GM12878 (cell line): ENCODE measurements at regions not wholly inside any gene's neighbourhood (a gene's known extent, or its start where the extent isn't known, plus 50 kb on each side); places are given as distances from the start of the nearest gene placed in this dataset.

Experiments used
- ATAC-seq: fragments of 200-7000 bp; cut with Tn5 transposase; 3 replicates; pipeline ENCODE4 v1.9.1; 2020; ENCODE audit warnings: mild to moderate bottlenecking, moderate library complexity
- BruUV-seq: library from RNA; stranded (reverse); fragments of 400-500 nt; replicated peaks from 2 replicates; lab custom pipeline; 2021; lab: Mats Ljungman, UMichigan
- CTCF ChIA-PET: fragments of 300-600 bp; sonication (Branson Sonifier 250); formaldehyde crosslinking; extraction: SDS; loops from one replicate; lab custom pipeline; 2021; ENCODE audit warnings: inconsistent platforms; lab: Yijun Ruan, JAX
- POLR2A ChIA-PET: fragments of 350-600 bp; formaldehyde crosslinking; extraction: SDS; loops from one replicate; lab custom pipeline; 2021; ENCODE audit warnings: inconsistent platforms; lab: Charles Lee
- RAD21 ChIA-PET: fragments of 300-600 bp; sonication (Branson Sonifier 250); formaldehyde crosslinking; loops from one replicate; lab custom pipeline; 2023; ENCODE audit warnings: antibody characterized with exemption; ENCODE audit not compliant: unreplicated experiment; lab: Charles Lee
- SMC1A ChIA-PET: fragments of 300-600 bp; sonication (Branson Sonifier 250); formaldehyde crosslinking; loops from one replicate; lab custom pipeline; 2023; ENCODE audit not compliant: unreplicated experiment, uncharacterized antibody; lab: Charles Lee
- DNase-seq: peaks from one replicate; pipeline ENCODE4 v3.0.0-alpha.2; 2011; ENCODE audit warnings: low read depth, low spot score
- FAIRE-seq: peaks from 3 replicates; lab custom pipeline; 2011; peaks lifted over from hg19 to GRCh38; lab: Jason Lieb, UNC
- H2AFZ ChIP-seq: 2 replicates; pipeline ENCODE4 v1.6.0; 2011; ENCODE audit warnings: low read depth, low read length, control low read depth; ENCODE audit not compliant: control insufficient read depth
- H3K27ac ChIP-seq: 2 replicates; pipeline ENCODE4 v1.5.1; 2011; ENCODE audit warnings: control low read depth; ENCODE audit not compliant: control insufficient read depth, insufficient read depth
- H3K27me3 ChIP-seq, 2 experiments: replicated peaks in 1 of 2; 2 replicates each; pipeline versions ENCODE4 v1.6.0 to v1.6.1; 2011; ENCODE audit warnings: low read length in 1 of 2; ENCODE audit not compliant: control insufficient read depth in 2 of 2, insufficient read depth in 2 of 2
- H3K36me3 ChIP-seq, 2 experiments: 2 replicates each; pipeline ENCODE4 v1.5.1; 2011; ENCODE audit warnings: low read length in 1 of 2; ENCODE audit not compliant: control insufficient read depth in 2 of 2, insufficient read depth in 2 of 2
- H3K4me1 ChIP-seq: 2 replicates; pipeline ENCODE4 v1.6.1; 2011; ENCODE audit warnings: mild to moderate bottlenecking, low read length, moderate library complexity, mixed read lengths; ENCODE audit not compliant: control insufficient read depth, insufficient read depth
- H3K4me2 ChIP-seq: 2 replicates; pipeline ENCODE4 v1.6.0; 2011; ENCODE audit warnings: control low read depth; ENCODE audit not compliant: control insufficient read depth, insufficient read depth
- H3K4me3 ChIP-seq: fragments of 200-600 bp; sonication (generic); 2 replicates; pipeline ENCODE4 v1.5.1; 2016
- H3K79me2 ChIP-seq: 2 replicates; pipeline ENCODE4 v1.6.0; 2011; ENCODE audit warnings: low read length; ENCODE audit not compliant: control insufficient read depth, insufficient read depth
- H3K9ac ChIP-seq: 2 replicates; pipeline ENCODE4 v1.8.0; 2011; ENCODE audit warnings: low read length, control low read depth, mixed read lengths; ENCODE audit not compliant: control insufficient read depth, insufficient read depth
- H3K9me3 ChIP-seq: replicated peaks from 3 replicates; pipeline ENCODE4 v1.5.1; 2011; ENCODE audit warnings: mild to moderate bottlenecking, low read length; ENCODE audit not compliant: control insufficient read depth, insufficient read depth
- H4K20me1 ChIP-seq: 2 replicates; pipeline ENCODE4 v1.6.0; 2011; ENCODE audit not compliant: control insufficient read depth, insufficient read depth
- ASH2L ChIP-seq: fragments of 300-600, 200-600 bp; sonication (generic); IDR thresholded peaks from 2 replicates; pipeline ENCODE4 v1.6.1; 2017; ENCODE audit warnings: low read depth, mild to moderate bottlenecking, borderline replicate concordance
- CHD2 ChIP-seq: IDR thresholded peaks from 2 replicates; pipeline ENCODE4 v1.6.1; 2011; ENCODE audit warnings: low read depth, low read length, improper control_type of control experiment, borderline replicate concordance
- IKZF2 ChIP-seq, 2 experiments: fragments of 450-650 bp; IDR thresholded peaks; 2 replicates each; pipeline ENCODE4 v1.6.1; 2017; ENCODE audit warnings: mild to moderate bottlenecking in 2 of 2, moderate library complexity in 2 of 2
- KAT2A ChIP-seq: conservative IDR thresholded peaks from 2 replicates; pipeline ENCODE4 v1.6.1; 2011; ENCODE audit warnings: low read depth, low read length; ENCODE audit not compliant: control insufficient read depth
- NFIC ChIP-seq: IDR thresholded peaks from 2 replicates; pipeline ENCODE4 v1.6.1; 2012; ENCODE audit warnings: low read depth, mild to moderate bottlenecking, inconsistent platforms, low read length, moderate library complexity
- SUZ12 ChIP-seq: fragments of 200-600 bp; sonication (generic); IDR thresholded peaks from one replicate; pipeline ENCODE4 v1.6.1; 2018; ENCODE audit warnings: antibody characterized with exemption, mild to moderate bottlenecking; ENCODE audit not compliant: unreplicated experiment
- YY1 ChIP-seq: IDR thresholded peaks from 2 replicates; pipeline ENCODE4 v1.6.1; 2011; ENCODE audit warnings: low read depth, mild to moderate bottlenecking, low read length
- WGBS: methylation state at CpG from one replicate; pipeline ENCODE4 v1.1.6; 2016; ENCODE audit warnings: low lambda C conversion rate; ENCODE audit not compliant: insufficient replicate concordance, insufficient coverage; ENCODE audit errors: missing lambda C conversion rate; 5-methylcytosine and 5-hydroxymethylcytosine counted together
- in situ Hi-C: fragments of 300-500 bp; cut with MboI; formaldehyde crosslinking; loops from 9 replicates; pipeline ENCODE4 v1.14.3; 2018; ENCODE audit warnings: mixed read lengths
- intact Hi-C: fragments of 100-400 bp; cut with micrococcal nuclease; formaldehyde crosslinking; loops from one replicate; pipeline ENCODE4 v1.14.2; 2022; ENCODE audit not compliant: unreplicated experiment
- TF ChIP-seq, protein P1 (sequence below): fragments of 450-650 bp; IDR thresholded peaks from 2 replicates; pipeline ENCODE4 v1.6.1; 2018; ENCODE audit warnings: mild to moderate bottlenecking, low read depth, moderate library complexity; ENCODE audit not compliant: partially characterized antibody

DNA sequence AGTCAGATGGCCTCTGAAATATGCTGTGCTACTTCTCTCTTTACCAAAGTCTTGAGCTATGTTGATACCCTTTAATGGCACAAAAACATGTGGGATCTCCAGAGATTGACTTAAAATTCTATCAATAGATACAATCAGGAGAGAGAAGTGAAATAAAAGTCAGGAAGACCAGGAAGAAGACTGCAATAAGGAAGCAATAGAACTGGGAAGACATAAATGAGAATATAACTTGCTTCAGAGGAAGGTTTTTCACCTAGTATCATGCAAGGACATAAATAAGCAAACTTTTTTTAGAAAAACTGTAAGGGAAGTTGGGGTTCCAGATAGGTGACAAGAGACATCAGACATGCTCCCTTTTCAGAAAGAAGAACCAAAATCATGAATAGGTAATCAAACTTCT is 227.3 kb downstream of the XPNPEP1 start (continued):
- TF ChIP-seq NFIC (no peak), KAT2A (no peak), YY1 (no peak), IKZF2 (IDR thresholded peaks at IDR 0.05) (no peak), ASH2L (no peak), CHD2 (no peak), SUZ12 (no peak)

DNA sequence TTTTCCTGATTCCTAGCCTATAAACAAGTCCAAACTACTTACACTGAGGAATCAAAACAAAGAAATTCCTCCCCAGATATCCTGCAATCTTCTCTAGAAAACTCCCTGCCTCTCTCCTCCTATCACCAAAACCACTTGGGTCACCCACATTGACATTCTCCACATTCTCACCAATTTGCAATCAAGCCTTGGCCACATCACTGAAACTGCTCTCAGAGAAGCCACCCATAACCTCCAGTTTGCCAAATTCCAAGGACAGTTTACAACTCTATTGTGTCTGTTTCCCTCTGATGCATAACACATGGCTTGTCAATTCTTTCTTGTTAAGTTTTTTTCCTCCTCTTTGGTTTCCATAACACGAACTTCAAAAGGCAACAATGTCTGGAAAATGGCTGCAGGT is 233.5 kb downstream of the XPNPEP1 start:
- TF ChIP-seq, protein P1, sequence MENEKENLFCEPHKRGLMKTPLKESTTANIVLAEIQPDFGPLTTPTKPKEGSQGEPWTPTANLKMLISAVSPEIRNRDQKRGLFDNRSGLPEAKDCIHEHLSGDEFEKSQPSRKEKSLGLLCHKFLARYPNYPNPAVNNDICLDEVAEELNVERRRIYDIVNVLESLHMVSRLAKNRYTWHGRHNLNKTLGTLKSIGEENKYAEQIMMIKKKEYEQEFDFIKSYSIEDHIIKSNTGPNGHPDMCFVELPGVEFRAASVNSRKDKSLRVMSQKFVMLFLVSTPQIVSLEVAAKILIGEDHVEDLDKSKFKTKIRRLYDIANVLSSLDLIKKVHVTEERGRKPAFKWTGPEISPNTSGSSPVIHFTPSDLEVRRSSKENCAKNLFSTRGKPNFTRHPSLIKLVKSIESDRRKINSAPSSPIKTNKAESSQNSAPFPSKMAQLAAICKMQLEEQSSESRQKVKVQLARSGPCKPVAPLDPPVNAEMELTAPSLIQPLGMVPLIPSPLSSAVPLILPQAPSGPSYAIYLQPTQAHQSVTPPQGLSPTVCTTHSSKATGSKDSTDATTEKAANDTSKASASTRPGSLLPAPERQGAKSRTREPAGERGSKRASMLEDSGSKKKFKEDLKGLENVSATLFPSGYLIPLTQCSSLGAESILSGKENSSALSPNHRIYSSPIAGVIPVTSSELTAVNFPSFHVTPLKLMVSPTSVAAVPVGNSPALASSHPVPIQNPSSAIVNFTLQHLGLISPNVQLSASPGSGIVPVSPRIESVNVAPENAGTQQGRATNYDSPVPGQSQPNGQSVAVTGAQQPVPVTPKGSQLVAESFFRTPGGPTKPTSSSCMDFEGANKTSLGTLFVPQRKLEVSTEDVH: no peak
- WGBS: 0% methylated on average over 1 of the region's 1 CpG
- Histone ChIP-seq H4K20me1 (no peaks in the 10 kb centered on the region), H3K9ac (no peak overlapping the region), H3K36me3 (no peaks in the 10 kb centered on the region), H3K27ac (no peak overlapping the region), H3K4me3 (no peak overlapping the region), H3K27me3 (no peaks in the 10 kb centered on the region), H3K79me2 (no peaks in the 10 kb centered on the region), H2AFZ (no peak overlapping the region), H3K9me3 (no peaks in the 10 kb centered on the region), H3K4me2 (no peak overlapping the region), H3K4me1 (no peaks in the 10 kb centered on the region)
- no peak for DNase-seq
- ChIA-PET SMC1A (no interaction called here), CTCF (no interaction called here), RAD21 (no interaction called here), POLR2A (no interaction called here)
- FAIRE-seq: no peak
- intact Hi-C loops (no loop called here), in situ Hi-C loops (no loop called here)
- ATAC-seq: no peak
- BruUV-seq: no TSS peak
